ENCODE measurements at regions not wholly inside any gene's neighbourhood (a gene's known extent, or its start where the extent isn't known, plus 50 kb on each side); places are given as distances from the start of the nearest gene placed in this dataset.

DNA sequence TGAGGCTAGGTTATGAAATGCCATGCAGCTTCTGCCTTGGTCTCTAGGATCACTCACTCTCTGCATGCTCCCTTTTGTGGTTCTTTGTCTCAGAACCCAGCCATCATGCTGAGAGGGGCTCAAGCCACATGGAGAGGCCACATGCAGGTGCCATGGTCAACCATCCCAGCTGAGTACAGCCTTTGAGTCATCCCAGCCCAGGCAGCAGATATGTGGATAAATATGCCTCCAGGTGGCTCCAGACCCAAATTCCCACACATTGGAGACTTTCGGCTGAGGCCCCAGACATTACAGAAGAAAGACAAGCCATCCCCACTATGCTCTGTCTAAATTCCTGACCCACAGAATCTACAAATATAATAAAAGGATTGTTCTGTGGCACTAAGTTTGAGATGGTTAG lies 102.0 kb downstream of the LHX9 start:
- no peak overlapping the region for H3K18ac ChIP-seq (ENCODE audit: insufficient read length, low read depth, low read length)
- Mint-ChIP-seq H3K4me1 (no peaks in the 10 kb centered on the region), H3K9me3 (no peaks in the 10 kb centered on the region), H3K36me3 (ENCODE audit: insufficient read depth in 1 of 3, low read depth in 3 of 3) (no peaks in the 10 kb centered on the region; a peak in 1 of 7 replicates), H3K27ac (no peak overlapping the region), H3K4me3 (no peak overlapping the region), H3K27me3 (ENCODE audit: low read depth) (no peaks in the 10 kb centered on the region)
- H2AK5ac ChIP-seq (ENCODE audit: insufficient read length, low read length): no peak overlapping the region
- H3K27ac ChIP-seq (ENCODE audit: insufficient read length, low read depth, low read length): no peak overlapping the region
- H3K9me3 ChIP-seq (ENCODE audit: control insufficient read depth, low read depth, low read length): no peaks in the 10 kb centered on the region
- H3K9ac ChIP-seq (ENCODE audit: extremely low read depth, insufficient read length, low read length): no peak overlapping the region
- no peak overlapping the region for H2BK20ac ChIP-seq (ENCODE audit: low read depth, low read length, poor library complexity, severe bottlenecking)
- H4K5ac ChIP-seq (ENCODE audit: insufficient read length, low read depth, low read length): no peak overlapping the region
- no peak overlapping the region for H3K23ac ChIP-seq (ENCODE audit: insufficient read length, low read depth, low read length)
- no peak overlapping the region for H3K4ac ChIP-seq (ENCODE audit: low read depth, low read length)
- H2BK12ac ChIP-seq (ENCODE audit: insufficient read length, low read depth, low read length): no peak overlapping the region
- no peak overlapping the region for H3T11ph ChIP-seq (ENCODE audit: low read length)
- no peak overlapping the region for H2BK5ac ChIP-seq (ENCODE audit: insufficient read length, low read length)
- no peak overlapping the region for H3K14ac ChIP-seq (ENCODE audit: insufficient read depth, low read length)
- no peak overlapping the region for H4K91ac ChIP-seq (ENCODE audit: insufficient read length, low read depth, low read length)
- DNase-seq: no peak
- H2AFZ ChIP-seq (ENCODE audit: low read length): no peak overlapping the region
- H4K20me1 ChIP-seq (ENCODE audit: control insufficient read depth, insufficient read depth, insufficient read length): no peaks in the 10 kb centered on the region
- no peaks in the 10 kb centered on the region for H3K79me2 ChIP-seq (ENCODE audit: insufficient read depth, low read length)
- no peak overlapping the region for H2BK120ac ChIP-seq (ENCODE audit: low read depth, low read length, poor library complexity, severe bottlenecking)
- TF ChIP-seq, protein P1, sequence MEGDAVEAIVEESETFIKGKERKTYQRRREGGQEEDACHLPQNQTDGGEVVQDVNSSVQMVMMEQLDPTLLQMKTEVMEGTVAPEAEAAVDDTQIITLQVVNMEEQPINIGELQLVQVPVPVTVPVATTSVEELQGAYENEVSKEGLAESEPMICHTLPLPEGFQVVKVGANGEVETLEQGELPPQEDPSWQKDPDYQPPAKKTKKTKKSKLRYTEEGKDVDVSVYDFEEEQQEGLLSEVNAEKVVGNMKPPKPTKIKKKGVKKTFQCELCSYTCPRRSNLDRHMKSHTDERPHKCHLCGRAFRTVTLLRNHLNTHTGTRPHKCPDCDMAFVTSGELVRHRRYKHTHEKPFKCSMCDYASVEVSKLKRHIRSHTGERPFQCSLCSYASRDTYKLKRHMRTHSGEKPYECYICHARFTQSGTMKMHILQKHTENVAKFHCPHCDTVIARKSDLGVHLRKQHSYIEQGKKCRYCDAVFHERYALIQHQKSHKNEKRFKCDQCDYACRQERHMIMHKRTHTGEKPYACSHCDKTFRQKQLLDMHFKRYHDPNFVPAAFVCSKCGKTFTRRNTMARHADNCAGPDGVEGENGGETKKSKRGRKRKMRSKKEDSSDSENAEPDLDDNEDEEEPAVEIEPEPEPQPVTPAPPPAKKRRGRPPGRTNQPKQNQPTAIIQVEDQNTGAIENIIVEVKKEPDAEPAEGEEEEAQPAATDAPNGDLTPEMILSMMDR (conservative IDR thresholded peaks at IDR 0.05): no peak
- H3K56ac ChIP-seq (ENCODE audit: insufficient read length, low read depth, low read length): no peak overlapping the region
- WGBS (ENCODE audit: extremely low coverage, insufficient read length, low lambda C conversion rate): no CpG with 5 or more reads among the region's 1 CpG
- H3K4me1 ChIP-seq (ENCODE audit: insufficient read depth, low read length): no peaks in the 10 kb centered on the region
- no peak overlapping the region for H2BK15ac ChIP-seq (ENCODE audit: low read depth, low read length)
- no peaks in the 10 kb centered on the region for H3K23me2 ChIP-seq (ENCODE audit: insufficient read length, low read depth, low read length, poor library complexity, severe bottlenecking)
- no peaks in the 10 kb centered on the region for H3K79me1 ChIP-seq (ENCODE audit: insufficient read depth, low read depth, low read length, poor library complexity, severe bottlenecking)
- no peaks in the 10 kb centered on the region for H3K27me3 ChIP-seq (ENCODE audit: insufficient read depth, low read length)
- H4K8ac ChIP-seq (replicated peaks; ENCODE audit: insufficient read length, low read depth, low read length): no peak overlapping the region
- no peak overlapping the region for H3K4me2 ChIP-seq (ENCODE audit: insufficient read depth, insufficient read length, low read length)
